ENCODE measurements at regions not wholly inside any gene's neighbourhood (a gene's known extent, or its start where the extent isn't known, plus 50 kb on each side); places are given as distances from the start of the nearest gene placed in this dataset.
A peak's percentile ranks its signal among the peaks of the same experiment; 100 is the strongest.
"Not testable (repeated sequence)": the region's sequence is repeated elsewhere in the genome, so short reads cannot be mapped to it uniquely, and the experiment has no call there.

DNA sequence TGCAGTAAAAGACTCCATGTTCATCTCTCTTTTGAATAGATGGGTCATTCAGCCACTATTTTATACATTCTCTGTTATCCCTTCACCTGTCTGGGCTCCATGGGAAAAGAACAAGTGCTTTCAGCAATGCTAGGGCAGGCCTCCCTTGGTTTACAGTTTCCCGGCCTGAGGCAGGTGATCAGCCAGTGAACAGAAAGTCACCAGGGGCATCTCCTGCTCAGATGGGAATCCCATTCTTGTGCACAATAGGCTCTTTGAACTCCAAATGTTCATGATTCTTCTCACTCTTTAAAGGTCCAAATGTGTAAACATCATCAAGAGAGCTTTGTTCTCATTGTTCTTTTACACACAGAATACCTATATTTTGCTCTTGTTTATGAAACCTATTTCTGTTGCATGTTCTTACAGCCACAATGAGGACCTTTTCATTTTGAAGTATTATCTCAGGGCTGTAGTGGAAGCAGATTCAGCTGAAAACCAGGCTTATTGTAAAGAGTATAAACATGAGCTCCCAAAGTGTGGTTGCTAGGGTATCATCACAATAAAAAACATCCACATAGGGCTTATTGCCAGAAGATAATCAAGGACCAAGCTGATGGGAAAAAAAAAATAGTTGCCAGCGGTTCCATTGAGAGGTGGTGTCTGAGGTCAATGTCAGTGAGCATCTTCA, 267.1 kb upstream of the SGK1 start:
- TF ChIP-seq, protein P1, sequence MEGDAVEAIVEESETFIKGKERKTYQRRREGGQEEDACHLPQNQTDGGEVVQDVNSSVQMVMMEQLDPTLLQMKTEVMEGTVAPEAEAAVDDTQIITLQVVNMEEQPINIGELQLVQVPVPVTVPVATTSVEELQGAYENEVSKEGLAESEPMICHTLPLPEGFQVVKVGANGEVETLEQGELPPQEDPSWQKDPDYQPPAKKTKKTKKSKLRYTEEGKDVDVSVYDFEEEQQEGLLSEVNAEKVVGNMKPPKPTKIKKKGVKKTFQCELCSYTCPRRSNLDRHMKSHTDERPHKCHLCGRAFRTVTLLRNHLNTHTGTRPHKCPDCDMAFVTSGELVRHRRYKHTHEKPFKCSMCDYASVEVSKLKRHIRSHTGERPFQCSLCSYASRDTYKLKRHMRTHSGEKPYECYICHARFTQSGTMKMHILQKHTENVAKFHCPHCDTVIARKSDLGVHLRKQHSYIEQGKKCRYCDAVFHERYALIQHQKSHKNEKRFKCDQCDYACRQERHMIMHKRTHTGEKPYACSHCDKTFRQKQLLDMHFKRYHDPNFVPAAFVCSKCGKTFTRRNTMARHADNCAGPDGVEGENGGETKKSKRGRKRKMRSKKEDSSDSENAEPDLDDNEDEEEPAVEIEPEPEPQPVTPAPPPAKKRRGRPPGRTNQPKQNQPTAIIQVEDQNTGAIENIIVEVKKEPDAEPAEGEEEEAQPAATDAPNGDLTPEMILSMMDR (IDR thresholded peaks at IDR 0.05; ENCODE audit: low read depth, low read length, missing control alignments), result no peak
- in situ Hi-C loops (cut with HindIII; ENCODE audit: low sequenced_read_pairs), result no loop called here
- DNase-seq (ENCODE audit: low read depth), result no peak

DNA sequence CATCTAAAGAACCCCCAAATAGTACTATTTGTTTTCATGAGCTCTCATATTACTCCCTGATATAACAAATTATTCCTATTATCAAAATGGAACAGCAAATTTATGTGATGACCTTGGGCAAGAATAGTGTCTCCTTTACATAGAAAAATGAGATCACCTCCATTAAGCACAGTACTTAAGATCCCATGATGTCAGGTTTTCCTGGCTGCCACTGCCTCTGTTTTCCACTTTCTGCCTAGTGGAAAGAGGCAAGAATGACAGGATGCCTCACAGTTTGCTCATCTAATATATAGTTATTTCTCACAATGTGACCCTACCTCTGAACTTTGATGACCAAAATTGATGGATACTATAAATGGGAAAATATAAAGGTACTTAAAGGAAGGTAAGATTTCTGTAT, 260.1 kb upstream of the SGK1 start:
- H3K4me3 ChIP-seq (ENCODE audit: low read depth, low read length), result no peak overlapping the region
- TF ChIP-seq, protein P1 (IDR thresholded peaks at IDR 0.05; ENCODE audit: low read depth, low read length, missing control alignments), result peak; percentile 15
- DNase-seq (ENCODE audit: low read depth), result no peak
- in situ Hi-C loops (cut with HindIII; ENCODE audit: low sequenced_read_pairs), result no loop called here

More for the DNA sequence above, 267.1 kb upstream of the SGK1 start:
- no peak overlapping the region for H3K4me3 ChIP-seq (ENCODE audit: low read depth, low read length)

DNA sequence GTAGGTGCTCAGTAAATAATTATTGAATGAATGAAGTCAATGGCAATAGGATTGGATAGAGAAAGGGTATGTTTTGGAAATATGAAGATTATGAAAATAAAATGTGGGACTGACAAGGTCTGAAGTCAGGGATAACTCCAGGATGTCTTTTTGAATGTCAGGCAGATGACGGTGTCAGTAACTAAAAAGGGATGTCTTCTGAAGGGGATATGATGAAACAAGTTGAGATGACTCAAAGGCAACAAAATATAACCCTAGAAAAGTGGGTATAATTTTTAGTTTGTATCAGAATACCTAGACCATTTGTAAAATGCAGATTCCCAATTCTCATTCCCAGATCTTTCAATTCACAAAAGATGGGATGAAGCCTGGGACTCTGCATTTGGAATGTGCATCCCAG, 257.3 kb upstream of the SGK1 start:
- TF ChIP-seq, protein P1 (IDR thresholded peaks at IDR 0.05; ENCODE audit: low read depth, low read length, missing control alignments), result no peak
- no peak for DNase-seq (ENCODE audit: low read depth)
- no peak overlapping the region for H3K4me3 ChIP-seq (ENCODE audit: low read depth, low read length)
- in situ Hi-C loops (cut with HindIII; ENCODE audit: low sequenced_read_pairs), result no loop called here

DNA sequence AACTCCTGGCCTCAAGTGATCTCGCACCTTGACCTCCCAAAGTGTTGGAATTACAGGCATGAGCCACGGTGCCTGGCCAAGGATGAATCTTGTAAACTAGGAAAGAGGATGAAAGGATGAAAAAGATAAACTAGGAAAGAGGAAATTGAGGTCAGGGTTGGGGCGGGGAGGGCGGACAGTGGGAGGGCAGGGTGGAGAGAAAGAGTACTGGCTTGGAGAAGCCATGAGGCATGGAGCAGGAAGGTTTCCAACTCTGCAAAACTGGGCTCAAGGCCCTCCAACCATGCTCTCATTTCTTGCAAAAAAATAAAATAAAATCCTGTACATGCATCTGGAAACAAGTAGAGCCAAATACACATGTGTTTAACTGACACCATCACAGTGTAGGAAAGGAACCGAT, 256.6 kb upstream of the SGK1 start:
- H3K4me3 ChIP-seq (ENCODE audit: low read depth, low read length), result no peak overlapping the region
- in situ Hi-C loops (cut with HindIII; ENCODE audit: low sequenced_read_pairs), result no loop called here
- no peak for DNase-seq (ENCODE audit: low read depth)
- TF ChIP-seq, protein P1 (IDR thresholded peaks at IDR 0.05; ENCODE audit: low read depth, low read length, missing control alignments), result no peak

DNA sequence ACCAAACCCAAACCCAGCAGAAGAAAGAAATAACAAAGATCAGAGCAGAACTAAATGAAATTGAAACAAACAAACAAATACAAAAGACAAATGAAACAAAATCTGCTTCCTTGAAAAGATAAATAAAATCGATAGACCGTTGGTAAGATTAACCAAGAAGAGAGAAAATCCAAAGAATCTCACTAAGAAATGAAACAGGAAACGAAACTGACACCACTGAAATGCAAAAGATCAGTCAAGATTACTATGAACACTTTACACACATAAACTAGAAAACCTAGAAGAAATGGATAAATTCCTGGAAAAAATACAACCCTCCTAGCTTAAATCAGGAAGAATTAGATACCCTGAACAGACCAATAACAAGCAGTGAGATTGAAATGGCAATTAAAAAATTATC, 252.1 kb upstream of the SGK1 start:
- in situ Hi-C loops (cut with HindIII; ENCODE audit: low sequenced_read_pairs); H3K4me3 ChIP-seq (ENCODE audit: low read depth, low read length); DNase-seq (ENCODE audit: low read depth): not testable (repeated sequence)

DNA sequence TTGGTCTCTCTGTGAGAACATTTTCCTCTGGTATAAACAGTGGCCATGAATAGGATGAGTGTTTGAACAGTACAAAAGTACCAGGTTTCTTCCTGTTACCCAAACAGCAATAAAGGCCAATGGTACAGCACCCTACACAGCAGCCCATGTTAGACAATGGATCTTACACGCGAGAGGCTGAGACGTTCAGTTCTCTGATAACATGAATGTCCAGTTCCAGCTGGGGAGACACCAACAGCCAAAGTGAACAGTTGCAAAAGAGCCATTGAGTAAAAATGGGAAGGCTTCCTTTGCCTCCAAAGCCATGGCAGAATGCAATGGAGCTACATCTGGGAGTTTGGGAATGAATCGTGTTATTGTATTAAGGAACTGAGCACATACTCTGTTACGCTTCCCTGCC, 246.8 kb upstream of the SGK1 start:
- H3K4me3 ChIP-seq (ENCODE audit: low read depth, low read length), result no peak overlapping the region
- TF ChIP-seq, protein P1 (IDR thresholded peaks at IDR 0.05; ENCODE audit: low read depth, low read length, missing control alignments), result no peak
- DNase-seq (ENCODE audit: low read depth), result no peak
- in situ Hi-C loops (cut with HindIII; ENCODE audit: low sequenced_read_pairs), result no loop called here

DNA sequence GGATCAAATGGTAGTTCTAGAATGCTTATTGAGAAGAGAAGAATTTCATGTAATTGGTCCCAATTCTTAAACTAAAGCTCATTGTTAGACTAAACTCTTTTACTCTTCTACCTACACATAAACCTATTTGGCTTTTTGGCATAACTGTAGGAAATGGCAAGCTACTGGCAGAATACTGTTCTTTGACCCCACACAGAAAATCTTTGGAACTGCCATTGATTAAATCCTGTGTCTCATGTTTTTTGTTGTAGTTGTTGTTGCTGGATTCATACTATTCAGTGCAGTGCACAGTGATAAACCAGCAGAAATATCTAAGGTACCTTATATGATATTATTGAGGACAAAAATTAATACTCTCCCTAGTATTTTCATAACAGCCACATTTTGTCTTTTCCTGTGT, 242.1 kb upstream of the SGK1 start:
- TF ChIP-seq, protein P1 (IDR thresholded peaks at IDR 0.05; ENCODE audit: low read depth, low read length, missing control alignments), result no peak
- no peak overlapping the region for H3K4me3 ChIP-seq (ENCODE audit: low read depth, low read length)
- in situ Hi-C loops (cut with HindIII; ENCODE audit: low sequenced_read_pairs), result no loop called here
- DNase-seq (ENCODE audit: low read depth), result no peak
